Activated CD4-positive, alpha-beta T cell treated with anti-CD3 and anti-CD28 coated beads for 36 hours (primary cell): ENCODE measurements at regions not wholly inside any gene's neighbourhood (a gene's known extent, or its start where the extent isn't known, plus 50 kb on each side); places are given as distances from the start of the nearest gene placed in this dataset.

ENCODE experiments used
- ATAC-seq: fragments of 200-7000 bp; cut with Tn5 transposase; one replicate; pipeline ENCODE4 v1.10.0; 2021; ENCODE audit warnings: mild to moderate bottlenecking, moderate library complexity
- CTCF ChIA-PET: fragments of 350-600 bp; sonication (Branson Sonifier 250); formaldehyde crosslinking; loops from one replicate; lab custom pipeline; 2021; ENCODE audit warnings: antibody characterized with exemption; lab: Charles Lee
- POLR2A ChIA-PET: fragments of 350-600 bp; sonication (Branson Sonifier 250); formaldehyde crosslinking; loops from one replicate; lab custom pipeline; 2021; ENCODE audit warnings: antibody characterized with exemption, inconsistent platforms; lab: Charles Lee
- DNase-seq: peaks from one replicate; pipeline ENCODE4 v3.0.0-alpha.2; 2020
- H3K27ac Mint-ChIP-seq: one replicate; pipeline ENCODE4 v1.8.0; 2021; ENCODE audit warnings: mixed read lengths
- H3K27me3 Mint-ChIP-seq: one replicate; pipeline ENCODE4 v1.8.0; 2021; ENCODE audit warnings: mixed read lengths
- H3K36me3 Mint-ChIP-seq: one replicate; pipeline ENCODE4 v1.8.0; 2021; ENCODE audit warnings: low read depth, mixed read lengths
- H3K4me1 Mint-ChIP-seq: one replicate; pipeline ENCODE4 v1.8.0; 2021; ENCODE audit warnings: mixed read lengths
- H3K4me3 Mint-ChIP-seq: one replicate; pipeline ENCODE4 v1.8.0; 2021; ENCODE audit warnings: mild to moderate bottlenecking, moderate library complexity, mixed read lengths
- H3K9me3 Mint-ChIP-seq: one replicate; pipeline ENCODE4 v1.8.0; 2021; ENCODE audit warnings: low read depth, mixed read lengths
- intact Hi-C, 2 experiments: fragments of 100-400 bp; cut with DNase I in 1 of 2; cut with micrococcal nuclease in 1 of 2; formaldehyde crosslinking; loops; one replicate each; pipeline versions ENCODE4 v1.14.2 to v1.15.1; 2022 to 2024; cut with DNase I, micrococcal nuclease

DNA sequence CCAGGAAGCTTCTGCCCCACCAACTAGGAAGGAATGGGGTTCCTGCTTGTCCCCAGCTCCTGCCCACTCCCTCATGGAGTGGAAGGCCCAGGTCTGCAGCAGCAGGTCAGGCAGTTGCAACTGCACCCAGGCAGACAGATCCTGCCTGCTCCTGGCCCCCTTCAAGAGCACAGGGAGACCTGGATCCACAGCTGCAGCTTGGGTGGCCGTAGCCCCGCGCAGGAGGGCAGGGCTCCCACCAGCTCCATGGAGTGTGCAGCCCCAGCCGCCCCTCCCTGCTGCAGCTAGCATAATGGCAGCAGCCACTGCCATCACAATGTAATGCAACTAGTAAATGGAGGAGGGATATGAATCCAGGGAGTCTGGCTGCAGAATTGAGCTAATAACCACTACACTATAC lies 187.5 kb upstream of the PLET1 start:
- peaks cover 2% of the 10 kb centered on the region for H3K36me3 Mint-ChIP-seq
- ChIA-PET POLR2A (no interaction called here), CTCF (interaction anchor here (1.0 kb wide), 1 partner anchor 107 kb away, joined by 3 read pairs; no protein-coding TSS in a partner anchor)
- DNase-seq (no peak), ATAC-seq (no peak)
- peaks cover 16% of the 10 kb centered on the region for H3K9me3 Mint-ChIP-seq
- H3K4me1 Mint-ChIP-seq, result no peaks in the 10 kb centered on the region
- H3K4me3 Mint-ChIP-seq, result no peak overlapping the region
- H3K27me3 Mint-ChIP-seq, result peaks cover 2% of the 10 kb centered on the region
- H3K27ac Mint-ChIP-seq, result no peak overlapping the region
- intact Hi-C loops, result no loop called here

DNA sequence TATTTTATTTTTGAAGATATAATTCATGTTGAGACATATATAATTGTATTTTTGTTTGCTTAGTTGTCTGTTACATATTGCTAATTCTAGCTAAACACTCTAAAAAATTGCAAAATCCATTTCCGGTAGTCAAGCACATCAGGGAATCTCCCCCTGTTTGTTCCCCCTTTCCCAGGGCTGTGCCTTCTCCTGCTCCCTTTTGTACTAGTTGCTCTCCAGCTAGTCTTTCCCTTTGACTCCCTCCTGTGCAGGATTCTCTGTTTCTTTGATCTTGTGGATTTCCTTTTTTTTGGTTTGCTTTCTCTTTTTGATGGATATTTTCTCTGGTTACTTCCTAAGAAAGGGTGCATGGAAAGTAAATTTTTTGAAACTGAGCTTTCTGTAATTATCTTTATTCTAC lies 188.1 kb upstream of the PLET1 start:
- CTCF ChIA-PET, result interaction anchor here (2.0 kb wide), 1 partner anchor 107 kb away, joined by 6 read pairs; no protein-coding TSS in a partner anchor
- no peak for DNase-seq
- no peaks in the 10 kb centered on the region for H3K27me3 Mint-ChIP-seq
- intact Hi-C loops, result no loop called here
- H3K9me3 Mint-ChIP-seq, result peaks cover 13% of the 10 kb centered on the region
- H3K4me1 Mint-ChIP-seq, result no peaks in the 10 kb centered on the region
- H3K27ac Mint-ChIP-seq, result no peak overlapping the region
- H3K4me3 Mint-ChIP-seq, result no peak overlapping the region
- POLR2A ChIA-PET, result no interaction called here
- peaks cover 2% of the 10 kb centered on the region for H3K36me3 Mint-ChIP-seq
- no peak for ATAC-seq

DNA sequence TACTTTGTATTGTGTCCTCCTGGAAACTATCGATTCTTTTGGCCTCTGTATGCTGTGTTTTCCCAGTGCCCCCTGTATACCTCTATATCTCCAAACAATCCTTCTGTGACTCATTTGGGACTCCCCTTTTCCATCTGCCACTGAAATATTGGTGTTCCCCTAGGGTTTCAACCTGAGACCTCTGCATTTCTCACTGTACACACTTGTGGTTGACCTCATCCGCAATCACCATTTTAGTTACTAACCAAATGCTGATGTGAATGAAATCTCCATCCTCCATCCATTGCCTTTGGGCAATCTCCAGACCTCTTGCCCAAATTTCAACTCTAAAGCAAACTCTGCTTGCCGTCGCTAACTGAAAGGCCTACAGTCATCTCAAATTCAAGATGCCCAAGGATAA lies 190.6 kb upstream of the PLET1 start:
- ChIA-PET POLR2A (no interaction called here), CTCF (interaction anchor here (1.5 kb wide), 1 partner anchor 9 kb away, joined by 4 read pairs; no protein-coding TSS in a partner anchor)
- Mint-ChIP-seq H3K27me3 (no peaks in the 10 kb centered on the region), H3K4me3 (no peak overlapping the region), H3K36me3 (no peaks in the 10 kb centered on the region), H3K9me3 (no peaks in the 10 kb centered on the region), H3K4me1 (no peaks in the 10 kb centered on the region), H3K27ac (no peak overlapping the region)
- intact Hi-C loops, result loop anchor here (10.0 kb wide), 2 partner anchors 104 to 236 kb away; no protein-coding TSS in a partner anchor
- no peak for DNase-seq
- ATAC-seq, result no peak

DNA sequence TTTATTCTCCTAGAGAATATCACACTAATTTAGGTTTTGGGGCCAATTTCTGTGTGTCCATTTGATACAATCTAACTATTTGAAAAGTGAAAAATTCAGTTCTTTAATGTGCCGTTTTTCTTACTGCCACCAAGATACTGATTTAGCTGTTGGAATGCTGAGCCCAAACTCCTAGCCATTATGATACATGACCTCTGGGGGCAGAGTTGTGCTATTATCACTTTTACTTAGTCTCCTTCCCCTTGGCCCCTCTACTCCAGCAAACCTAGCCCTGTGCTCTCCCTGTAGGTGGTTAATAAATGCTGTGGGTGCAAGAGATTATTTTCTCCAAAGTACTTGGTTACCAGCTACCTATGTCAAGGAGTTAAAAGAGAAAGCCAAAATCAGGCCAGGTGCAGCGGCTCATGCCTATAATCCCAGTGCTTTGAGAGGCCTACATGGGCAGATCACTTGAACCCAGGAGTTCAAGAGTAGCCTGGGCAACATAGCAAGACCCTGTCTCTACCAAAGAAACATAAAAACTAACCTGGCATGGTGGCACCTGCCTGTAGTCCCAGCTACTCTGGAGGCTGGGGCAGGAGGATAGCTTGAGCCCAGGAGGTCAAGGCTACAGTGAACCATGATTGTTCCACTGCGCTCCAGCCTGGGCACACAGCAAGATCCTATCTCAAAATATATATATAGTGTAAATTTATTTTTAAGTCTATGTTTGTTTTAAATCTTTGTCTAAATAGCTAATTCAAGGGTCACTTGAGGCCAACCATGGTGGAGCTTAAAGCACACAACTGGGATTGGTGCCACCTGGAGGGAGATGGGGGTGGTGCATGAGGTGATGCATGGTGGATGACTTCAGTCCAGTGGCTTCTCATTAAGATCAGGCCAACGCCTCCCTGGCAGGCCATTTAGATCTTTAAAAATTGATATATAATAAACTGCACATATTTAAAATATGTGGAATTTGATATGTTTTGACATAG lies 193.2 kb upstream of the PLET1 start:
- ChIA-PET CTCF (interaction anchor here (0.6 to 2.1 kb wide), 18 partner anchors 9 to 836 kb away, joined by 3 to 11 read pairs (median 3); no protein-coding TSS in a partner anchor), POLR2A (no interaction called here)
- Mint-ChIP-seq H3K27me3 (no peaks in the 10 kb centered on the region), H3K4me3 (no peak overlapping the region), H3K36me3 (no peaks in the 10 kb centered on the region), H3K27ac (no peak overlapping the region), H3K4me1 (no peaks in the 10 kb centered on the region), H3K9me3 (no peaks in the 10 kb centered on the region)
- ATAC-seq (no peak), DNase-seq (peak; percentile 75)
- intact Hi-C loops, result loop anchor here (1.0 to 10.0 kb wide), 4 partner anchors 101 to 239 kb away; no protein-coding TSS in a partner anchor

DNA sequence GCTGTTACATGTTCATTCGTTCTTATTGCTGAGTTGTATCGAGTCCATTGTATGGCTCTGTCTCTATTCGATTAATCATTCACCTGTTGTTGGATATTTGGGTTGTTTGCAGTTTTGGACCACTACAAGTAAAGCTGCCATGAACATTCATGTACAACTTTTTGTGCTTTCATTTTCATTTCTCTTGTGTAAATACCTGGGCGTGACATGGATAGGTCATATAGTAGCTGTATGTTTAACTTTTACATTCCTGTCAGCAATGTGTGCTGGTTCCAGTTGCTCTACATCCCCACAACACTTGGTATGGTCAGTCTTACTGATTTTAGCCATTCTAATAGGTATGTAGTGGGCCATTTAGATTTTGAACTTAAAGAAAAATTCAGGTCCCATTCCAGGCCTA lies 194.2 kb upstream of the PLET1 start:
- POLR2A ChIA-PET, result no interaction called here
- H3K36me3 Mint-ChIP-seq, result no peaks in the 10 kb centered on the region
- intact Hi-C loops, result loop anchor here (1.0 to 10.0 kb wide), 4 partner anchors 100 to 240 kb away; no protein-coding TSS in a partner anchor
- H3K4me1 Mint-ChIP-seq, result no peaks in the 10 kb centered on the region
- no peak for DNase-seq
- CTCF ChIA-PET, result interaction anchor here (0.7 to 1.8 kb wide), 6 partner anchors 10 to 835 kb away, joined by 3 to 11 read pairs (median 6); no protein-coding TSS in a partner anchor
- no peak overlapping the region for H3K4me3 Mint-ChIP-seq
- no peak overlapping the region for H3K27ac Mint-ChIP-seq
- no peaks in the 10 kb centered on the region for H3K9me3 Mint-ChIP-seq
- no peak for ATAC-seq
- no peaks in the 10 kb centered on the region for H3K27me3 Mint-ChIP-seq

DNA sequence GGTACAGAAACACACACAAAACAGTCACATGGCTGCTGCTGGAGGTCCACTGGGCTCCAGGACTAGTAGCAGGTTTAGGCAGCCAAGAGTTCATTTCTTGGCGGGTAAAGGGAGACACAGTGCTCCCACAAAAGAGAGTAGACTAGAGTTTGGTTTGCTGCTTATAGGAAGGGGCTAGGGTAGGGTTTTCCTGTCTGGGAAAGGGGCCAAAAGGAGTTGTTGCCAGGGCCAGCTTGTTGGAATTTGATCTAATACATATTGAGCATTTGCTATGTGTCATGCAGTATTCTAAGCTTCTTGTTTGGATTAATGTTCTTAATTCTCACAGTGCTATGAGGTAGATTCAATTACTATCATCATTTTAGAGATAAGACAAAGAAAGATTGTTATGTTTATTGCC lies 195.1 kb upstream of the PLET1 start:
- Mint-ChIP-seq H3K9me3 (no peaks in the 10 kb centered on the region), H3K36me3 (no peaks in the 10 kb centered on the region), H3K27ac (no peak overlapping the region), H3K4me1 (no peaks in the 10 kb centered on the region), H3K4me3 (no peak overlapping the region), H3K27me3 (no peaks in the 10 kb centered on the region)
- ATAC-seq (no peak), DNase-seq (no peak)
- POLR2A ChIA-PET, result no interaction called here
- CTCF ChIA-PET, result no interaction called here
- intact Hi-C loops, result loop anchor here (2.0 to 10.0 kb wide), 3 partner anchors 99 to 241 kb away; no protein-coding TSS in a partner anchor

DNA sequence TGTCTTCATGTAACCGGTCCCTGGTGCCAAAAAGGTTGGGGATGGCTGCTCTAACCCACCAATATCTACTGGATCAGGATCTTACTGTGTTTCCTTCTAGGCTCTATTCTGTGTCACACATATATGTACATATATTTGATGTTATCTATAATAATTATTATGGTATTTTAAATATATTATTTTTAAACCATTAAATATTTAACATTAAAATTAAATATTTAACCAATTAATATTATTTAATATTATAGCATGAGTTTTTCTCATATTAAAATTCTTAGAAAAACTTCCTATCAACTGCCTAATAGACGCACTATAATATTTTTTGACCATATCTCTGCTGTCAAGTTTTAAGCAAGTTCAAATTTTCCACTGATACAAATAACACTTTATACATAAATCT lies 196.9 kb upstream of the PLET1 start:
- no peak for ATAC-seq
- intact Hi-C loops, result loop anchor here (10.0 kb wide), 2 partner anchors 97 to 243 kb away; no protein-coding TSS in a partner anchor
- POLR2A ChIA-PET, result no interaction called here
- no peak overlapping the region for H3K4me3 Mint-ChIP-seq
- no peak for DNase-seq
- H3K27me3 Mint-ChIP-seq, result no peaks in the 10 kb centered on the region
- CTCF ChIA-PET, result no interaction called here
- no peaks in the 10 kb centered on the region for H3K36me3 Mint-ChIP-seq
- no peaks in the 10 kb centered on the region for H3K9me3 Mint-ChIP-seq
- no peaks in the 10 kb centered on the region for H3K4me1 Mint-ChIP-seq
- H3K27ac Mint-ChIP-seq, result no peak overlapping the region

DNA sequence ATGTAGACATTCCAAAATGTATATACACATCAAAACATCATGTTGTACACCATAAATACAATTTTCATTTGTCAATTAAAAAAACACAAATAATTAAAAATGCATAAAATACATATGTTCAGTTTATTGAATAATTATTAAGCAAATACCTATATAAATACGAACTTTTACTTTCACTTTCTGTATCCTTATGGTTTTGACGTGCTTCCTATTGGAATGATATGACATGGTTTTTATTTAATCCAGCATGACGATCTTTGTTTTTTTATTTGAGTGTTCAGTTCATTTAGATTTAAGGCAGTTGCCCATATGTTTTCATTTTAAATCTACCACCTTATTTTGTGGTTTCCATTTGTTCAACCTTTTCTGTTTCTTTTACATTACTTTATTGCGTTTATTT lies 198.3 kb upstream of the PLET1 start:
- H3K27me3 Mint-ChIP-seq, result no peaks in the 10 kb centered on the region
- no peak overlapping the region for H3K27ac Mint-ChIP-seq
- no peak overlapping the region for H3K4me3 Mint-ChIP-seq
- DNase-seq (no peak), ATAC-seq (no peak)
- CTCF ChIA-PET, result no interaction called here
- intact Hi-C loops, result loop anchor here (10.0 kb wide), 2 partner anchors 96 to 244 kb away; no protein-coding TSS in a partner anchor
- no peaks in the 10 kb centered on the region for H3K9me3 Mint-ChIP-seq
- H3K36me3 Mint-ChIP-seq, result no peaks in the 10 kb centered on the region
- POLR2A ChIA-PET, result no interaction called here
- no peaks in the 10 kb centered on the region for H3K4me1 Mint-ChIP-seq

DNA sequence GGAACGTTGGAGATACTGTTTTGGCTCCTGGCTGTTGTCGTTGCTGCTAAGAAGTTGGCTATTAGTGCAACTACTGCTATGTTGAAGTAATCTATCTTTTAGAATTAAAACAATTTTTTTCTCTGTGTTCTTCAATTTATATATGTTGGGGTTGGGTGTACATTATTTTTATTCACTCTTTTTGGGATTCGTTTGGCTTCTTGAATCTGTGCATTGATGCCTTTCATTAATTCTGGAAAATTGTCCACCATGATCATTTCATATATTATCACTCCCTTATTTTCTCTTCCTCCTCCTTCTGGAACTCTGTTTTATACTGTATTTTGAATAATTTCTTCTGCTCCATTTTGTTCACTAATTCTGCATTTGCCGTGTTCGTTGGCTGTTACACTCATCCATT lies 199.5 kb upstream of the PLET1 start:
- no peaks in the 10 kb centered on the region for H3K9me3 Mint-ChIP-seq
- H3K4me3 Mint-ChIP-seq, result no peak overlapping the region
- no peak for ATAC-seq
- no peaks in the 10 kb centered on the region for H3K4me1 Mint-ChIP-seq
- H3K36me3 Mint-ChIP-seq, result no peaks in the 10 kb centered on the region
- no peak overlapping the region for H3K27ac Mint-ChIP-seq
- CTCF ChIA-PET, result interaction anchor here (1.0 kb wide), 1 partner anchor 12 kb away, joined by 4 read pairs; no protein-coding TSS in a partner anchor
- POLR2A ChIA-PET, result no interaction called here
- intact Hi-C loops, result no loop called here
- H3K27me3 Mint-ChIP-seq, result no peaks in the 10 kb centered on the region
- no peak for DNase-seq

DNA sequence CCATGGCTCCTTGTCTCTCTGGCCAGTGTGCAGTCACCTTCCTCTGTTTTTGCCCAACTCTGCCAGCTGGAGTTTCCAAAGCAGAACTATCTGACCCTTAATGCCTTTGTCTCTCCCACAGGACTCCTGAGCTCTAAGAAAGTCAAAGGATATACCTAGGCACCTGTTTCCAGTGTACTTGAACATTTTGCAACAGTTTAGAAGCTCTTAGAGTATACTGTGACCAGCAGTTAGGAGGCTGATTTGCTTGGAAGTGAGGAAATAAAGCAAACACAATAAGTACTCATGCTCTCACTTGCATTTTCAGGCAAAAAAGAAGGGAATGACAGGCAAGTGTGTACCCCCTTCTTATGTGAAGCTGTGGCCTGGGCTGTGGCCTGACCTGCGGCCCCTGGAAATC lies 204.3 kb upstream of the PLET1 start:
- ATAC-seq, result no peak
- intact Hi-C loops, result no loop called here
- Mint-ChIP-seq H3K27ac (no peak overlapping the region), H3K4me3 (no peak overlapping the region), H3K4me1 (no peaks in the 10 kb centered on the region), H3K36me3 (no peaks in the 10 kb centered on the region), H3K9me3 (no peaks in the 10 kb centered on the region), H3K27me3 (peaks cover 1% of the 10 kb centered on the region)
- POLR2A ChIA-PET, result no interaction called here
- CTCF ChIA-PET, result no interaction called here
- DNase-seq, result no peak

DNA sequence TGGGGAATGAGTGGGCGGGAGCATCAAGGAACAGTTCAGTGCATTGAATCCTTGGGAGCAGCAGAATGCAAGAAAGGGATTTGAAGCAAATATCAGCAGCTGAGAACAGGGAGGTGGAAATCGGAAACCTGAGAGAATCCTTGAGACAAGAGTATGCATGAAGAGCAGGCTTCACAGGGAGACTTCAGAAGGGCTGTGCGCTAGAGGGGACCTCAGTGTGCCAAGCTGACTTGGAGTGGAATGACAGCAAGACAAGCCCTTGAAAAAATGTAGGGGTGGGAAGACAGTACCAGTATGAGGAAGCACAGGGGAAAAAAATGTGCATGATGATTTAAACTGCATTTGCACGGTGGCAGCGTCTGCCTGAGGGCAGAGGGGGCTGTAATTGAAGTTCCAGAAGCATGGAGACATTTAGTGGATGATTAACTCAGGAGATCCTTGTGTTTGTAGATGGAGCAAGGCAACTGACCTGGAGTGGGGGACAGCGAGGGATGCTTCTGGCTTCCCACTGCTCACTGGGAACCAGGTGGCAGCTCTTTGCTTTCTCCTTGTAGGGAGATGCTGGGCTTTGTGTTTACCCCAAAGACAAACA lies 204.9 kb upstream of the PLET1 start:
- H3K27me3 Mint-ChIP-seq, result peaks cover 1% of the 10 kb centered on the region
- no peak overlapping the region for H3K4me3 Mint-ChIP-seq
- H3K9me3 Mint-ChIP-seq, result no peaks in the 10 kb centered on the region
- ATAC-seq, result no peak
- intact Hi-C loops, result no loop called here
- H3K27ac Mint-ChIP-seq, result no peak overlapping the region
- ChIA-PET CTCF (interaction anchor here (0.9 kb wide), 1 partner anchor 12 kb away, joined by 3 read pairs; no protein-coding TSS in a partner anchor), POLR2A (no interaction called here)
- no peaks in the 10 kb centered on the region for H3K4me1 Mint-ChIP-seq
- no peak for DNase-seq
- no peaks in the 10 kb centered on the region for H3K36me3 Mint-ChIP-seq
